IPS-15b (cell line): ENCODE measurements at regions not wholly inside any gene's neighbourhood (a gene's known extent, or its start where the extent isn't known, plus 50 kb on each side); places are given as distances from the start of the nearest gene placed in this dataset.

Experiments used
- H3K27me3 ChIP-seq: one replicate; pipeline ENCODE4 v1.6.1; 2013; ENCODE audit warnings: low read length; ENCODE audit not compliant: control insufficient read depth, insufficient read depth
- H3K36me3 ChIP-seq: one replicate; pipeline ENCODE4 v1.6.1; 2013; ENCODE audit warnings: low read length; ENCODE audit not compliant: control insufficient read depth, insufficient read depth
- H3K4me1 ChIP-seq: one replicate; pipeline ENCODE4 v1.6.1; 2013; ENCODE audit warnings: mild to moderate bottlenecking, low read length; ENCODE audit not compliant: control insufficient read depth, insufficient read depth
- H3K4me3 ChIP-seq: one replicate; pipeline ENCODE4 v1.5.1; 2013; ENCODE audit warnings: low read depth, low read length
- H3K9ac ChIP-seq: one replicate; pipeline ENCODE4 v1.6.1; 2013; ENCODE audit warnings: low read depth, mild to moderate bottlenecking, low read length
- H3K9me3 ChIP-seq: one replicate; pipeline ENCODE4 v1.6.1; 2013; ENCODE audit warnings: mild to moderate bottlenecking, low read length; ENCODE audit not compliant: control insufficient read depth, insufficient read depth

DNA sequence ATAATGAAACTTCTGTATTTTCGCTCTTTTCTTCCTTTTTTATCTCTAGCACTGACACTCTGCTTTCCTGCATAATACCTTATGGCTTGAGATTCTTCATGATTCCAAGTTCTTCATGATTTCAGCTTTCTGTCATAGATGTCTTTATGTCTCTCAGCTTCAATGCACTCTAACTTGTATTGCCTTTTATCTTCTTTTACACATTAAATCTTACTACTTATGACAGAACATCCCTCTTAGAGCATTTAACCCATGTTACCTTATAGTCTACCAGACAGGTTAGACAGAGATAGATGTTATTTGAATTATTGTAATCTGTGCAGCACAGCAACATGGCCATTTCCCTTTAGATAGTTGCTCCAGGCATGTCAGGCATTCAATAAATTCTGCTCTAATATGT, 1475.7 kb upstream of the TMEFF2 start:
- H3K4me3 ChIP-seq: no peak overlapping the region
- H3K9ac ChIP-seq: no peak overlapping the region
- no peaks in the 10 kb centered on the region for H3K27me3 ChIP-seq
- H3K36me3 ChIP-seq: no peaks in the 10 kb centered on the region
- no peaks in the 10 kb centered on the region for H3K9me3 ChIP-seq
- no peaks in the 10 kb centered on the region for H3K4me1 ChIP-seq

DNA sequence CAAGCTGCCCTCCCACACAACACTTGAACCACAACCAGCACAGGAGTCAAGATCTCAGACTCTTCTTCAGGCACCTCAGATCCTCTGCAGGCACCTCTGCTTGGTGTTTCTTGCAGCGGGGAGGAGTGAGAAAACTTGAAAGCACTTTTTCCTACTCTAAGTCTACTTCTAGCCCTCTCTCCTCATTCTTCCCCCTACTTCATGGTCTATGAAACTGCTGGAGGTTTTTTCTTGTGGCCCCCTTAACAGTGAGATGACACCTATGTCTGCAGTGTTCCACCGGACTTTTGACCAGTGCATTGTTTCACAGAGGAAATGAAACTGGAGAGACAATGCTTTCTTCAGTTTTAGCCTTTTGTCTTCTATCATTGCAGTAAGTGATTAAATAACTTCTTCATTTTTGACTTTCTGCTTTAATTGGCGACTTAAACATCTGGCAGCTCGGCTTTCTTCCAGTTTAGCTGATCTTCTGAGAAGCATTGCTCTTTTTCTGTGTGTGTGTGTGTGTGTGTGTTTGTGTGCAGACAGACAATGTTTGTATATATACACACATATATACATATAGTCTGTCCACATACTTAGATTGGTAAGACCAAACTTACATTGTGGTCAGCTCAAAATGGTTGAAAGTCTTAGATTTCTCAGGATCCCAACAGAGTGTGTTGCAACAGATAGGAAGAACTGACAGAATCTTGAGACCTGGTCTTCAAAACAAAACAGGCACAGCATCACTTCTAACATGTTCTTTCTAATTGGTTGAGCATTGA, 1474.0 kb upstream of the TMEFF2 start:
- H3K9me3 ChIP-seq: no peaks in the 10 kb centered on the region
- no peaks in the 10 kb centered on the region for H3K27me3 ChIP-seq
- no peaks in the 10 kb centered on the region for H3K4me1 ChIP-seq
- H3K36me3 ChIP-seq: no peaks in the 10 kb centered on the region
- no peak overlapping the region for H3K9ac ChIP-seq
- no peak overlapping the region for H3K4me3 ChIP-seq

DNA sequence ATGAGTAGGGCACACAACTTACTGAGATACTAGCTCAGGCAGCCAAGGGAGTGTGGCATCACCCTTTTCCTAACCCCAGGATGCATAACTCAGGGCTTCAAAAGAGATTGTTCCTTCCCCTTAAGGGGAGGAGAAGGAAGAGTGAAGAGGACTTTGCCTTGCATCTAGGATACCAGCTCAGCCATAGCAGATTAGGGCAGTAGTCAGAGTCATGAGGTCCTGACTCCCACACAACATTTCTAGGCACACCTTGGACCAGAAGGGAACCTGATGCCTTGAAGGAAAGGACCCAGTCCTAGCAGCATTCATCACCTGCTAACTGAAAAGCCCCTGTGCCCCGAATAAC, 1433.2 kb upstream of the TMEFF2 start:
- Histone ChIP-seq H3K9me3 (no peaks in the 10 kb centered on the region), H3K4me3 (no peak overlapping the region)

DNA sequence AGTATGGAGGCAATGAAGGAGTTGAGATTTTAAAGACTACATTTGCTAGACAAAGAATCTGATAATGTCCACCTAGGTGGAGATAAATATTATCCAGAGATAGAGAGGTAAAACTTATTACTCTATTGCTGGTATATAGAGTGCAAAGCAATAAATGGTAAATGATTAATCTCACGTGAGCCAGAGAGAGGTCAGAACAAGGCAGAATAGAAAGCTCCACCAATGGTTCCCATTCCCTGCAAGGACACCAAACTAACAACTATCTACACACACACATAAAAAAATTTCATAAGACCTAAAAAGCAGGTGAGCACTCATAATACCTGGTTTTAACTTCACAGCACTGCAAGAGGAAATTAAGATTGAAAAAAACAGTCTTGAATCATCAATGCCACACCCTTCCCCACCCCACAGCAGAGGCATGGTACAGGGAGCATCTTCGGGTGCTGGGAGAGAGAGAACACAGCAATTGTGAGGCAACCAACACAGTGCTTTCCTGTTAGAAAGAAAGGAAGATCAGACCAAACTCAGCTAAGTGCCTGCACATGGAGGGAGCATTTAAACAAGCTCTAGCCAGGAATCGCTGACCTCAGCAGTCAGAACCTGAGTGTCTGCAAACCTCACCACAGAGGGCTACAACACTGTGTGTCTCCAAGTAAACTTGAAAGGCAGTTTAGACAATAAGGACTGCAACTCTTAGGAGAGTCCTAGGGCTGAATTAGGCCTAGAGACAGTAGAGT, 1432.6 kb upstream of the TMEFF2 start:
- H3K27me3 ChIP-seq: no peaks in the 10 kb centered on the region
- no peak overlapping the region for H3K9ac ChIP-seq
- H3K4me3 ChIP-seq: no peak overlapping the region
- H3K9me3 ChIP-seq: no peaks in the 10 kb centered on the region
- no peaks in the 10 kb centered on the region for H3K4me1 ChIP-seq
- no peaks in the 10 kb centered on the region for H3K36me3 ChIP-seq

More for the DNA sequence above, 1433.2 kb upstream of the TMEFF2 start:
- Histone ChIP-seq H3K27me3 (no peaks in the 10 kb centered on the region), H3K9ac (no peak overlapping the region), H3K4me1 (no peaks in the 10 kb centered on the region), H3K36me3 (no peaks in the 10 kb centered on the region)

DNA sequence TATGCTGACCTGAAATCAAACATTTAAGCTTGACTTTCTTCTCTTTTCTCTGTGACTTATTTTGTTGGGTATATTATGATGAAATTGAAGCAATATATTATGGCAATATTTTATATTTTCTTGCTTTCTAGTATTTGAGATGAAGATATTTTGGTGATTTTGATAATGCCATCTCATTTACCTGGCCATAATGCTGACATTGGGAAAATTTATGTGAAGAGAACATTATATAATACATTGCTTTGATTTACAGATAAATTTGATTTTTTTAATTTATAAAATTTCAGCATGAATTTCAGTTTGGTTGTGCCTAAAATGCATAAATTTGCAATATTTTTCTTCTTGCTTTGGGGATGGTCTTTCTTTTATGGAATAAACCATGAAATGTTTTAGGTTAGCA, 1413.7 kb upstream of the TMEFF2 start:
- H3K27me3 ChIP-seq: no peaks in the 10 kb centered on the region
- no peak overlapping the region for H3K4me3 ChIP-seq
- H3K9ac ChIP-seq: no peak overlapping the region

DNA sequence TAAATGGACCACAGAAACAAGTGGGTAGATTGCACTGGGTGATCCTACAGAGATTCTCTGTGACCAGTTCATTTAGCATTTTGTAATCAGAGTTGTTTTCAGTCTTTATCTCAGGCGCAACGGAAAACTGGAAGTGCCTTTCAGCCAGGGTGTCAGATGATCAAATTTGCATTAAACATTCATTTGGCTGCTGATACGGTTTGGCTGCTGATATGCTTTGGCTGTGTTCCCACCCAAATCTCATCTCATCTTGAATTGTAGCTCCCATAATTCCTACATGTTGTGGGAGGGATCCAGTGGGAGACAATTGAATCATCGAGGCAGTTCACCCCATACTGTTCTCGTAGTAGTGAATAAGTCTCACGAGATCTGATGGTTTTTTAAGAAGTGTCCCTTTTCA, 1396.1 kb upstream of the TMEFF2 start:
- Histone ChIP-seq H3K27me3 (no peaks in the 10 kb centered on the region), H3K4me3 (no peak overlapping the region), H3K36me3 (no peaks in the 10 kb centered on the region), H3K9me3 (no peaks in the 10 kb centered on the region), H3K4me1 (no peaks in the 10 kb centered on the region), H3K9ac (no peak overlapping the region)

More for the DNA sequence above, 1413.7 kb upstream of the TMEFF2 start:
- Histone ChIP-seq H3K9me3 (no peaks in the 10 kb centered on the region), H3K36me3 (no peaks in the 10 kb centered on the region), H3K4me1 (no peaks in the 10 kb centered on the region)

DNA sequence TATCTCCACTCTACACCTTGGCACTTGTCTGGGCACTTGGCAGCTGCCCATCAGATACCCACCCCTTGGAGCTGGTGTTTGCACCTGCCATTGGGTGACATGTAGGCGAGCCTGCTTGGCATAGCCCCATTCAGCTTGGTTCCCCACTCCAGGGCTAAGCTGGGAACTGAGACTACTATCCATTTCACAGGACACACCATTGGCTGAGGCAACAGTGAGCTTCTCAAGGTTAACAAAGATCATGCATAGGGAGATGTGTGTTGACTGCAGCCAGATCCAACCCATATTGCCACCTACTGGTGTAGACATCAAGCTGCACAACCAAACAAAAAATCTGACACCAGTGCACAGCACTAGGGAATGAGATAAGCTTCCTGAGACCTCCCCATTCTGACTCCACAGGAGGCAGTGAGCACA, 1389.8 kb upstream of the TMEFF2 start:
- Histone ChIP-seq H3K9ac (no peak overlapping the region), H3K4me3 (no peak overlapping the region), H3K4me1 (no peaks in the 10 kb centered on the region), H3K36me3 (no peaks in the 10 kb centered on the region), H3K27me3 (no peaks in the 10 kb centered on the region), H3K9me3 (no peaks in the 10 kb centered on the region)

DNA sequence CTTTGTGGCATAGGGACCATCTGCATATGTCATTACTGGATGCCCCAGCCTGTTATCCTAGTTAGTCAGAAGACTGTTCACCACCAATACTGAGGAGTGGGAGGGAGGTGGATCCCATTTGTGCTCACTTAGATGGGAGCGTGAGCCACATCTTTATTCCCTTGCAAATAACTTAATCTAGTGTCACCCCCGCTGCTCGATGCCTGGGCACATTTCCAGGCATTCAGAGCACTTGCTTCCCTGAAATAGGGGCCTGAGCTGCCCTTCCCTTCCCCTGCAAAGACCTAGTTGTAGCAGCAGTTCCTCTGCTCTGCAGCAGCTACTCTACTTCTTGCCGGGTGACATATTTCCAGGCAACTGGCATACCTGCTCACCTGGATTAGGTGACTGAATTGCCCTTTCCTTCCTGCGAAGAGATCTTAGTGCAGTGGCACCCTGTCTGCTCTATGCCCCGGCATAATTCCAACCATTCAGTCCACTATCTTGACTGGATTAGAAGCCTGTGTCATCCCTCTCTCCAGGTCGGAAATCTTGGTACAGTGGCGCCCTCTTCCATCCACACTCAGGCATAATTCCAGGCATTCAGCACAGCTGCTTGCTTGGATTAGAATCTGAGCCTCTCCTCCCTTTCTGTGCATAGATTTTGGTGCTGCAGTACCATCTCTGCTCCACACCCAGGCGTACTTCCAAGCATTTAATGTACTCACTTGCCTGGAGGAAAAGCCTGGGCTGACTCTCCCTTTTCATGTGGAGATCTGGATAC, 1389.1 kb upstream of the TMEFF2 start:
- no peak overlapping the region for H3K4me3 ChIP-seq
- no peaks in the 10 kb centered on the region for H3K36me3 ChIP-seq
- no peaks in the 10 kb centered on the region for H3K4me1 ChIP-seq
- no peaks in the 10 kb centered on the region for H3K9me3 ChIP-seq
- no peak overlapping the region for H3K9ac ChIP-seq
- H3K27me3 ChIP-seq: no peaks in the 10 kb centered on the region

DNA sequence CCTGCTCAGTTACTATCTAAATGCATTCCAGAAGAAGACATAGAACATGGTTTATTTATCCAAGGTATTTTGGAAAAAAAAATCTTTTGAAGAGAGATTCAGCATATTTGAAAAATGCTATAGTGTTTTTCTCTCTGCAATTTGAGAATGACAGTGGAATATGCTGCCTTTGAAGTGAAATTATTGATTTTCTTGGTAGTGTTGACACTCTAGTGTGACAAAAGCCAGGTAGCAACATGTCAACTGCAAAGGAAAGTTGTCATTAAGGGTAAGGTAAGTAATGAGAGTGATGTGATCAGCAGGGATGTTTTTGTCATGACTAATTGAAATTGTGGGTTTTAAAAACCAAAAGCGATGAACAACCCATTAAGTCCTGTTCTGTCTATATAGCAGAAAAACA, 1387.1 kb upstream of the TMEFF2 start:
- no peaks in the 10 kb centered on the region for H3K36me3 ChIP-seq
- H3K4me1 ChIP-seq: no peaks in the 10 kb centered on the region
- no peaks in the 10 kb centered on the region for H3K27me3 ChIP-seq
- no peaks in the 10 kb centered on the region for H3K9me3 ChIP-seq
- no peak overlapping the region for H3K9ac ChIP-seq
- H3K4me3 ChIP-seq: no peak overlapping the region

DNA sequence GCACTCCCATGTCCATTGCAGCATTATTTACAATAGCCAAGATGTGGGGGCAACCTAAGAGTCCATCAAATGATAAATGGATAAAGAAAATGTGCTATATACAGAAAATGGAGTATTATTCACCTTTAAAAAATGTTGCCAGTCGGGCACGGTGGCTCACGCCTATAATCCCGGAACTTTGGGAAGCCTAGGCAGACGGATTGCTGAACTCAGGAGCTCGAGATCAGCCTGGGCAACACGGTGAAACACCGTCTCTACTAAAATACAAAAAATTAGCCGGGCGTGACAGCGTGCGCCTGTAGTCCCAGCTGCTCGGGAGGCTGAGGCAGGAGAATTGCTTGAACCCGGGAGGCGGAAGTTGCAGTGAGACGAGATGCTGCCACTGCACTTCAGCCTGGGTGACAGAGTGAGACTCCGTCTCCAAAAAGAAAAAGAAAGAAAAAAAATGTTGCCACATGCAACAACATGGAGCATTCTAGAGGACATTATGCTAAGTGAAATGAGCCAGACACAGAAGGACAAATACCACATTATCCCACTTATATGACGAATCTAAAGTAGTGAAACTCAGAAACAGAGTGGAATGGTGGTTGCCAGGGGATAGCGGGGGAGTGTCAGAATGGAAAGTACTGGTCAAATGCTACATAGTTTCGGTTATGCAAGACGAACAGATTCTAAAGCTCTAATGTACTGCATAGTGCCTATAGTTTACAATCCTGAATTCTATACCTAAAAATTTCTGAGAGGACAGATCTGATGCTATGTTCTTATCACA, 1385.6 kb upstream of the TMEFF2 start:
- Histone ChIP-seq H3K27me3 (no peaks in the 10 kb centered on the region), H3K9me3 (no peaks in the 10 kb centered on the region), H3K4me1 (no peaks in the 10 kb centered on the region), H3K9ac (no peak overlapping the region), H3K4me3 (no peak overlapping the region), H3K36me3 (no peaks in the 10 kb centered on the region)

DNA sequence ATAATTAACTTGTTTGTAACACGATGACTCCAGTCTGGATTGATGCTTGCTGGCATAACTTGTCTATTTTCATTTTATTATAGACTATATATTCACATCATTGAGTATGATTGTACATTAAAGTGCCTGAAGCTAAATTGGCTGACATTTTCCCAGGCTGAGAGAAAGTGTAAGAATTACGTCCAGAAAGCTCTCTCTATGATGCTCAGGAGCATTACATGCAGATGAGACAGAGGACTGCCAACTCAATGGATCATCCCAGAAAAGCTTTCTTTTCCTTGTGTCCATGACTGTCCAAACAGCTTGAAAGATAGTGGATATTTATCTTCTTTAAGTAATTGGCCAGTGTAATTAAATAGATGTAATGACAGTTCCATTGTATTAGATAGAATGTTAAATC, 1372.2 kb upstream of the TMEFF2 start:
- no peaks in the 10 kb centered on the region for H3K36me3 ChIP-seq
- H3K4me3 ChIP-seq: no peak overlapping the region
- no peaks in the 10 kb centered on the region for H3K27me3 ChIP-seq
- H3K9ac ChIP-seq: no peak overlapping the region
- no peaks in the 10 kb centered on the region for H3K9me3 ChIP-seq
- H3K4me1 ChIP-seq: no peaks in the 10 kb centered on the region
